GM18498 (cell line): ENCODE measurements at regions not wholly inside any gene's neighbourhood (a gene's known extent, or its start where the extent isn't known, plus 50 kb on each side); places are given as distances from the start of the nearest gene placed in this dataset.
A peak's percentile ranks its signal among the peaks of the same experiment; 100 is the strongest.

Source experiments
- ATAC-seq: cut with Tn5 transposase; IDR thresholded peaks from one replicate; pipeline ENCODE4 v1.9.1; 2021; ENCODE audit warnings: mild to moderate bottlenecking, moderate library complexity; ENCODE audit not compliant: unreplicated experiment

GRCh38 chr4:166600264-166600663 is 634.0 kb downstream of the SPOCK3 start:
- ATAC-seq = no peak

- ATAC-seq = no peak
Observed at GRCh38 chr4:166602068-166602467, 632.2 kb downstream of the SPOCK3 start.

- ATAC-seq = peak; percentile 65
Observed at GRCh38 chr4:166622425-166622977, 611.8 kb downstream of the SPOCK3 start.

GRCh38 chr4:166625018-166625637 is 609.2 kb downstream of the SPOCK3 start:
- peak; percentile 43 for ATAC-seq

- ATAC-seq = no peak
Observed at GRCh38 chr4:166628454-166628853, 605.8 kb downstream of the SPOCK3 start.

- ATAC-seq = no peak
Observed at GRCh38 chr4:166635367-166635766, 598.9 kb downstream of the SPOCK3 start.

- no peak for ATAC-seq
Observed at GRCh38 chr4:166637816-166638215, 596.5 kb downstream of the SPOCK3 start.

GRCh38 chr4:166655231-166655630 is 579.1 kb downstream of the SPOCK3 start:
- no peak for ATAC-seq

- ATAC-seq = no peak
Observed at GRCh38 chr4:166655705-166656104, 578.6 kb downstream of the SPOCK3 start.

GRCh38 chr4:166657261-166657660 is 577.0 kb downstream of the SPOCK3 start:
- no peak for ATAC-seq

- peak; percentile 38 for ATAC-seq
Observed at GRCh38 chr4:166658585-166658984, 575.7 kb downstream of the SPOCK3 start.

GRCh38 chr4:166662266-166662843 is 571.9 kb downstream of the SPOCK3 start:
- peak; percentile 90 for ATAC-seq

- ATAC-seq = no peak
Observed at GRCh38 chr4:166670341-166670740, 564.0 kb downstream of the SPOCK3 start.

GRCh38 chr4:166673911-166674310 is 560.4 kb downstream of the SPOCK3 start:
- no peak for ATAC-seq

- ATAC-seq = no peak
Observed at GRCh38 chr4:166675411-166675810, 558.9 kb downstream of the SPOCK3 start.

GRCh38 chr4:166680796-166681195 is 553.5 kb downstream of the SPOCK3 start:
- ATAC-seq = no peak

- no peak for ATAC-seq
Observed at GRCh38 chr4:166682200-166682599, 552.1 kb downstream of the SPOCK3 start.
